Endothelial cell of umbilical vein (primary cell): ENCODE measurements at regions not wholly inside any gene's neighbourhood (a gene's known extent, or its start where the extent isn't known, plus 50 kb on each side); places are given as distances from the start of the nearest gene placed in this dataset.

Experiments used
- BruUV-seq: library from RNA; stranded (reverse); fragments of 400-500 nt; replicated peaks from 2 replicates; lab custom pipeline; 2021; lab: Mats Ljungman, UMichigan
- CTCF ChIA-PET: fragments of 300-600, 350-600 bp; sonication (Branson Sonifier 250); formaldehyde crosslinking; loops from one replicate; lab custom pipeline; 2021; ENCODE audit warnings: antibody characterized with exemption, inconsistent platforms; lab: Charles Lee
- POLR2A ChIA-PET: fragments of 300-600, 350-600 bp; sonication (Branson Sonifier 250); formaldehyde crosslinking; loops from one replicate; lab custom pipeline; 2021; ENCODE audit warnings: antibody characterized with exemption, inconsistent platforms; lab: Charles Lee
- DNase-seq: peaks from one replicate; pipeline ENCODE4 v3.0.0-alpha.2; 2011; ENCODE audit warnings: low read depth, low spot score
- FAIRE-seq: peaks from 2 replicates; lab custom pipeline; 2011; peaks lifted over from hg19 to GRCh38; lab: Jason Lieb, UNC
- H2AFZ ChIP-seq: 2 replicates; pipeline ENCODE4 v1.6.0; 2012; ENCODE audit warnings: low read depth, low read length, control low read depth, inconsistent platforms
- H3K27ac ChIP-seq: 2 replicates; pipeline ENCODE4 v1.5.1; 2011; ENCODE audit warnings: low read depth, mild to moderate bottlenecking, control low read depth, low read length, moderate library complexity; ENCODE audit not compliant: insufficient read depth
- H3K27me3 ChIP-seq, 2 experiments: 2 replicates each; pipeline versions ENCODE4 v1.6.0 to v1.6.1; 2011; ENCODE audit warnings: low read length in 2 of 2, mixed read lengths in 1 of 2; ENCODE audit not compliant: control insufficient read depth in 2 of 2, insufficient read depth in 2 of 2
- H3K36me3 ChIP-seq, 2 experiments: 2 replicates in 1 of 2; 3 replicates in 1 of 2; pipeline ENCODE4 v1.5.1; 2011; ENCODE audit warnings: low read length in 2 of 2, mild to moderate bottlenecking in 1 of 2, moderate library complexity in 1 of 2; ENCODE audit not compliant: control insufficient read depth in 2 of 2, insufficient read depth in 2 of 2; ENCODE audit errors: extremely low read depth in 1 of 2
- H3K4me1 ChIP-seq: 3 replicates; pipeline ENCODE4 v1.5.1; 2011; ENCODE audit warnings: mild to moderate bottlenecking, low read length; ENCODE audit not compliant: control insufficient read depth, insufficient read depth; ENCODE audit errors: extremely low read depth
- H3K4me2 ChIP-seq: 2 replicates; pipeline ENCODE4 v1.6.1; 2011; ENCODE audit warnings: low read length, control low read depth, mixed read lengths; ENCODE audit not compliant: insufficient read depth
- H3K4me3 ChIP-seq, 3 experiments: fragments of 200-600 bp in 1 of 3; sonication (generic), shearing (Covaris generic) in 1 of 3; replicated peaks in 1 of 3; 2 replicates each; pipeline ENCODE4 v1.5.1; 2011 to 2016; ENCODE audit warnings: control low read depth in 3 of 3, low read length in 3 of 3, mild to moderate bottlenecking in 2 of 3, inconsistent platforms in 1 of 3, low read depth in 1 of 3, moderate library complexity in 1 of 3; ENCODE audit not compliant: insufficient read depth in 1 of 3
- H3K79me2 ChIP-seq: 2 replicates; pipeline ENCODE4 v1.6.0; 2012; ENCODE audit warnings: low read length, inconsistent platforms; ENCODE audit not compliant: control insufficient read depth, insufficient read depth
- H3K9ac ChIP-seq: replicated peaks from 2 replicates; pipeline ENCODE3; 2011; ENCODE audit warnings: low read length, control low read depth; ENCODE audit not compliant: insufficient read depth; ENCODE audit errors: extremely low read depth
- H3K9me1 ChIP-seq: replicated peaks from 3 replicates; pipeline ENCODE4 v1.6.0; 2011; ENCODE audit warnings: mild to moderate bottlenecking, low read length; ENCODE audit not compliant: control insufficient read depth, insufficient read depth; ENCODE audit errors: extremely low read depth
- H3K9me3 ChIP-seq: replicated peaks from 2 replicates; pipeline ENCODE4 v1.5.1; 2012; ENCODE audit warnings: low read length, inconsistent platforms; ENCODE audit not compliant: control insufficient read depth, insufficient read depth
- H4K20me1 ChIP-seq: replicated peaks from 2 replicates; pipeline ENCODE3; 2011; ENCODE audit warnings: mild to moderate bottlenecking, low read length; ENCODE audit not compliant: control insufficient read depth, insufficient read depth; ENCODE audit errors: extremely low read depth
- CTCF ChIP-seq, 2 donors: IDR thresholded peaks; 1 replicate in 1 of 2; 2 replicates in 1 of 2; pipeline ENCODE4 v1.5.1; 2011; ENCODE audit warnings: low read length in 2 of 2, mild to moderate bottlenecking in 2 of 2, moderate library complexity in 2 of 2, control low read depth in 1 of 2, inconsistent platforms in 1 of 2, low read depth in 1 of 2; ENCODE audit not compliant: insufficient read depth in 1 of 2; ENCODE audit errors: extremely low read depth in 1 of 2
- EZH2 ChIP-seq: IDR thresholded peaks from 2 replicates; pipeline ENCODE4 v1.6.1; 2012; ENCODE audit warnings: borderline replicate concordance, low read depth, mild to moderate bottlenecking, moderate library complexity, low read length, inconsistent platforms; ENCODE audit not compliant: severe bottlenecking
- FOS ChIP-seq: IDR thresholded peaks from 2 replicates; pipeline ENCODE4 v1.6.1; 2011; ENCODE audit warnings: mild to moderate bottlenecking, low read length, moderate library complexity, borderline replicate concordance; ENCODE audit not compliant: insufficient read depth
- GATA2 ChIP-seq: IDR thresholded peaks from 2 replicates; pipeline ENCODE4 v1.7.0; 2011; ENCODE audit warnings: low read depth, mild to moderate bottlenecking, moderate library complexity, mixed read lengths, low read length; ENCODE audit not compliant: insufficient read length, insufficient read depth
- JUN ChIP-seq: IDR thresholded peaks from 2 replicates; pipeline ENCODE4 v1.6.1; 2011; ENCODE audit warnings: borderline replicate concordance, low read depth; ENCODE audit not compliant: insufficient read length, insufficient read depth
- MAX ChIP-seq: IDR thresholded peaks from 2 replicates; pipeline ENCODE4 v1.6.1; 2011; ENCODE audit not compliant: insufficient read depth, insufficient read length
- MYC ChIP-seq: IDR thresholded peaks from one replicate; pipeline ENCODE4 v1.6.1; 2011; ENCODE audit warnings: mild to moderate bottlenecking, low read depth, low read length
- POLR2A ChIP-seq: IDR thresholded peaks from 2 replicates; pipeline ENCODE4 v1.6.1; 2012; ENCODE audit warnings: low read depth, mild to moderate bottlenecking, control low read depth, low read length
- POLR2AphosphoS5 ChIP-seq: IDR thresholded peaks from 2 replicates; pipeline ENCODE4 v1.6.1; 2012; ENCODE audit warnings: low read depth, mild to moderate bottlenecking, control low read depth, low read length, moderate library complexity; ENCODE audit not compliant: insufficient read depth
- dilution Hi-C: fragments of 300-500 bp; cut with MboI; formaldehyde crosslinking; loops from one replicate; pipeline ENCODE4 v1.15.0; 2019; ENCODE audit warnings: low sequenced_read_pairs; ENCODE audit not compliant: extremely low pct_ligation_motif_present
- intact Hi-C: fragments of 100-400 bp; cut with micrococcal nuclease; formaldehyde crosslinking; loops from one replicate; pipeline ENCODE4 v1.10.0; 2022

DNA sequence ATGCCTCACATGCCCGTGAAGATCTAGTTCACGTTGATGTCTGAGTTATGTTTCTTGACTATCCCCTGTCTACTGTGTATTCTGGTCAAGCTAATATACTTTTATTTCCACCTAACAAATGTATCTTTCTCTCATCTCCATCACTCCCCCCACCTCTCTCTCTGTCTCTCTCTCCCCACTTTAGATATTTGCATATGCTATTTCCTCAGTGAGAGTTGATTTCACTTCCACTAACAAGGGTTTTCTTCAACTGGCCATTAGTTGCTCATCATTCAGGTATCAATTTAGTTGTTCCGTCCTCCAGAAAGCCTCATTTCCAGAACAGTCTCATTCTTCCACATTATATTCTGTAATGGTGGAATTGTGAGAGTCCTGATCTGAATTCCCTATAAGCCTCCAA lies 1777.8 kb upstream of the TENM3 start:
- dilution Hi-C loops, result no loop called here

More for the DNA sequence above, 1777.8 kb upstream of the TENM3 start:
- peaks cover 2% of the 10 kb centered on the region for H3K9me3 ChIP-seq
- no peak for DNase-seq
- no peak for TF ChIP-seq MAX
- TF ChIP-seq JUN, result no peak
- TF ChIP-seq EZH2, result no peak
- no peak for TF ChIP-seq MYC
- TF ChIP-seq POLR2A, result no peak
- no peak for TF ChIP-seq FOS
- TF ChIP-seq CTCF (IDR thresholded peaks at IDR 0.05; ENCODE audit: extremely low read depth in 1 of 2, insufficient read depth in 1 of 2, low read depth in 1 of 2, low read length in 2 of 2), result no peak
- TF ChIP-seq GATA2, result no peak
- no peak for TF ChIP-seq POLR2AphosphoS5
- no peaks in the 10 kb centered on the region for H3K9me1 ChIP-seq
- H3K27me3 ChIP-seq, result no peaks in the 10 kb centered on the region
- POLR2A ChIA-PET, result no interaction called here
- no peaks in the 10 kb centered on the region for H3K4me1 ChIP-seq
- H3K36me3 ChIP-seq, result no peaks in the 10 kb centered on the region
- no peaks in the 10 kb centered on the region for H3K79me2 ChIP-seq
- no peak overlapping the region for H3K4me3 ChIP-seq
- H2AFZ ChIP-seq, result no peak overlapping the region
- CTCF ChIA-PET, result no interaction called here
- H3K9ac ChIP-seq, result no peak overlapping the region
- no TSS peak for BruUV-seq
- intact Hi-C loops, result no loop called here
- FAIRE-seq, result no peak
- no peaks in the 10 kb centered on the region for H4K20me1 ChIP-seq
- H3K27ac ChIP-seq, result no peak overlapping the region
- no peak overlapping the region for H3K4me2 ChIP-seq
